Anterior cingulate cortex (tissue), 58 donors: ENCODE measurements at regions not wholly inside any gene's neighbourhood (a gene's known extent, or its start where the extent isn't known, plus 50 kb on each side); places are given as distances from the start of the nearest gene placed in this dataset.

Source experiments
- DNase-seq, 58 donors: peaks; one replicate each; lab custom pipeline; 2025; lab: John Stamatoyannopoulos, UW

DNA sequence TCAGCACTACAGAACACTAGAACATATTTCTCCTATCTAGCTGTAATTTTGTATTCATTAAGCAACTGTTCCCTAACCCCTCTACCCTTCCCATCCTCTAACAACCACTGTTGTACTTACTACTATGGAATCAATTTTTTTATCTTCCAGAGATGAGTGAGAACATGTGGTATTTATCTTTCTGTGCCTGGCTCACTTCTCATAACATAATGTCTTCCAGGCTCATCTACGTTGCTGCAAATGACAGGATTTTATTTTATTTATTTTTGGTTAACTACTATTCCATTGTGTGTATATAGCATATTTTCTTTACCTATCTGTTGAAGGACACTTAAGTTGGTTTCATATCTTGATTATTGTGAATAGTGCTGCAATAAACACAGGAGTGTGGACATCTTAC, 200.9 kb upstream of the CHRM2 start:
- DNase-seq, result no peak

DNA sequence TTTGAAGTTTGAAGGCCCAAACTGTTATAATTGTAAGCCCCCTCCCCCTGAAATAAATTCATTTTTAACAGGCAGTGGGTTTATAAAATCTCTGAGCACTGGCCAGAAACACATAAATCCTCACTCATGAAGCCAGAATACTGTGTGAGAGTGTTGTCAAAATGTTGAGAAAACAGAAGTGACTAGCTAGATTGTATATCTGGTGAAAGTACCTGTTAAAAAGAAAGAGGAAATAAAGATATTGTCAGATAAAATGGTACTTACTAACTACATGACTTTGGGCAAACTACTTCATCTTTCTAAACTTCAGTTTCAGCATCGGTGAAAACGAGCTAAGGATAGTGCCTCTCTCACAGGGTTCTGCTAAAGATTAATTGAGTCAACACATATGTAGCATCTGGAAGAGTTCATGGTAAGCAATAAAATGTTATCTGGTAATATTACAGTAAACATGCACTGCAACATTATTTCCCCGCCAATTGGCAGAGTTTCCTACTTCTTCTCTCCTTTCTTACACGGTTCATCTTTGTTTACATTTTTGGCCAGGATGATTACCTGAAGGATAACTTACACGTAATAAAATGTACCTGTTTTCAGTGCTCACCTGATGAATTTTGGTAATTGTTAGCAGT, 202.5 kb upstream of the CHRM2 start:
- DNase-seq, result no peak

DNA sequence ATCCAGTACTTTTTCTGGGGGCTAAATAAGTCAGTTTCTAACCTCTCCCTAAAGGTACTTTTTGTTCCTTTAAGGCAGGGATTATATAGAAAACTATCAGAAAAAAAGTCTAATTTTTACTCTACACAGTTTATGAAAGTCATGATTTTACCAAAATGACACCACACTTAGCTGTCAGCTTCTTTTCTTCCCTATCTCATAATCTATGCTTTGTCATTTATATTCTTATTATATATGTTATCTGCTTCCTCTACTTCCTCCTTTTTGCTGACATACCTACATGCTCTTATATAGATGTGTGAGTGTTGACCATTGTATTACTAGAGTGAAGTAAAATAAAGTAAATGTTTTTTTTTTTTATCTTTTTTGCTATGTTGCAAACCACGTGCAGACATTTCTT, 203.9 kb upstream of the CHRM2 start:
- no peak for DNase-seq

DNA sequence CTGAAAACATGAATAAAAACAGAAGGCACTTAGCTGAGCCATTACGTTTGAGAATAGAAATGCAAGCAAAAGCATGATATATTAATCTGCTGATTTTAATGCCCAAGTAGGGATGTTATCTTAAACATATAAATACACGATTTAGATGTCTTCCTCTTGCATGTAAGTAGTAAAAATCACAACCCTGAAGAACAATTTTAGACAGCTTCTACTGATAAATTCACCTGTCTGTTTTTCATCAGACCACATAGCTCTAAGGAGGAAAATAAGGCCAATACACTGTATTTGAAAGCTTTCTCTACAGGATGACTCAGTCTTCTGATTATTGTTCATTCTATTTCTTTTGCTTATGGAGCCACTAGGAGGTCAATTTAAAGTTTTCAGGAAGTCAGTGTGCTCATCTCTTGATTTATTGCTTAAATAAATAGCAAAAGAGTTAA, 210.9 kb upstream of the CHRM2 start:
- DNase-seq, result no peak

DNA sequence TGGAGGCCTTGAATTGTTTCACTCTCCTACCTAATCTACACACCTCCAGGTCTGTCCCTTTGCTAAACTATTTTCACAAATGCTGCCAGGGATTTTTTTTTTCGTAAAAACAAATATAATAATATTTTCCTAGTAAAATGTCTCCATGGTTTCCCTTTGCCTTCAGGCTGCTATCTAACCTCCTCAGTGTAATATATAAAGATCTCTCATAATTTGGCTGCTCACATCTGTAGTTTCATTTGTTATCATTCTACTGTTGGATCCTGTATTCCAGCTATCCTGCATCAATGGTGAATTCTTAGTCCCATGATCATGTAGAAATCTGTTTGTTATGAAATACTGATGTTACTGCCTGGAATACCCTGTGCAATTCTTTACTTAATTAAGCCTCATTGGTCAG, 211.9 kb upstream of the CHRM2 start:
- no peak for DNase-seq

DNA sequence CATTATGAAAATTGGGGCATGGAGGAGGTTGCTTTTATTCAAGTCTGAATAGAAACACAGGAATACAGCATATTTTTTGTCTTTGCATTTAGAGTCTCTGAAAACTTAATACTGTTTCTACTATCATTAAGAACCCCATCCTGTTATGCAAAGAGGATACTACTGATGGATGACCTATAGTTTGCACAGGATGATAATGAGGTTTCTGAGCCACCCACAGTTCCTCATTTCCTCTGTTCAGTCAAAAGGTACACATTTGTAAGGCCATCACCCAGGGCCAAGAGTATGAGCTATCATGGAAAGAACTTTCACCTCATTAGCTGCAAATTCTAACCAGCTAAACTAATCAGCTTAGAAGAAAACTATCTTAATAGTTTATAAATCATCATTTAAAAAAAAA, 213.0 kb upstream of the CHRM2 start:
- DNase-seq, result no peak

DNA sequence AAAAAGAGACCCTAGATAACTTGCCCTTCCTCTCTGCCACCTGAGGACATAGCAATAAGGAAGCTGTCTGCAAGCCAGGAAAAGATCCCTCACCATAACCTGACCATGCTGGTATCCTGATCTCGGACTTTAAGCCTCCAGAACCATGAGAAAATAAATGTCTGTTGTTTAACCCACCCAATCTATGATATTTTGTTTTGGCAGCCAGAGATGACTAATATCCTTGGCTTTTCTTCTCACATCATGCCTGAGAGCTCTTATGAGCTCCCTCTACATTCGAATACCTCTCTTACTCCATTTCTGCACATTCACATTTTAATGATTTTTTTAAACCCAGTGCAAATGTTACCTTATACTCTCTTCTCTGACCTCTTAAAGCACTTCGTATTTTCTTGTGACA, 214.0 kb upstream of the CHRM2 start:
- no peak for DNase-seq

DNA sequence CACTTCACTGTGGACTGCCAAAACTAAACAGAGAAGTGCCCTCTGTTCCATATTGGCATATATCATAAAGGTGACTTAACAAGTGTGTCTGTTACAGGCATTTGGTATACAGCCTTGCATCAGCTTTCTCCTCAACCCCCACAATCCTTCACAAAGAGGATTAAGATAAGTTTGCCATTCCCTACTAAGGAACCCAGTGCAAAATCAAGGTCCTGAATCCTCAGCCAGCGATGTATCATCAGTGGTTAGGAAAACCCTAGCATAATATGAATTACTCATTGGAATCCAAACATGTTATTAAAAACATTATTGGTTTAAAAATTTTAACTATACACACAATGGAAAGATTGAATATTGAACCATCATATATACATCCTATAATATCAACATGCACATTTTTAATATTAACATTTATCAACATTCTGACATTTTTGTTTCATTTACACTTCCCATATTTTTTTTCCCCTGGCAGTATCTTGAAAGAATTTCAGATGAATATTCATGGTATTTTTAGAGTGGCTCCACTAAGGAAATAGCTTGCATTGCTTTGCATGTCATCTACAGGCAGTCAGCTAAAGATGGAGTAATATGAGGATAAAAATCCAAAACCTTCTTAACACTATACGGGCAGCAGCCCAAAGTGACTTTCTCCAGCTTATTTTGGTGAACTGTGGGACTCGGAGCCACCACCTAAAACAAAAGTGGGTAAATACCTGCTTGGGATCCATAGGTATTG, 215.6 kb upstream of the CHRM2 start:
- no peak for DNase-seq

DNA sequence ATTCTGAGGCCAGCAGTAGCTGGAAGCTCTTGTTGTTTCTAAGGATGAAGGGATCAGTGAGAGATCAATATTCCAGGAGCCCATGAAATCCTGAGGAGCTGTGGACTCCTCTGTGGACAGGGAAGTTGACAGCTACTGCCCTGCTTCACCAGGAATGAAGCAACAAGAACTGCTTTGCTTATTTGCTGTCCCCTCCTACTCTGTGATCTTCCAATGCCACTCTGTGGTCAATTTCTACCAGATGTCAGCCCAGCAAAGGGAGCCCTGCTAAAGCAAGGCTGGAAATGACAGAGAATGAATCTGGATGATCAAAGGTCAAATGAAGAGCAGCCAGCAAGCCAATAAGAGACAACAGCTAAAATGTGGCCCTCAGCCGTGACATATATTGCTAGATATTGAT, 227.5 kb upstream of the CHRM2 start:
- peak in 1 of 58 donors; percentile 1 for DNase-seq

DNA sequence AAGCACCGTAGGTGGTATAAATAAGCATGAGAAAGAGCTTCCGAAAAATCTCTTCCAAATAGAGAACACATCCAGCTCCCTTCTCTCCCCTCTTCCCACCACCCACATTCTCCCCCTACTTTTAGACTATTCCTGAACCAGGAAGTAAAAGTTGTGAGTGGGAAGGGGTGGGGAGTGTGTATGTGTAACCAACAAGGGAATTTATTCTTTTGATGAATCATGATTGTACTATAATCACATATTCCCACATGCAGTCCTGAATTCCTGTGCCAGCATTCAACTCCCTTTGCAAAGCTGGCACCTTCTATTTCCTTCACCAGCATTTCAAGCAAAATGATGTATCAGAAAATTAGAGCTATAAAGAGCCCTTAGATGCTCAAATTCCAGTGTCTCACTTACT, 230.6 kb upstream of the CHRM2 start:
- DNase-seq, result peak in 4 of 58 donors; percentile 0 to 6 (median 3)

DNA sequence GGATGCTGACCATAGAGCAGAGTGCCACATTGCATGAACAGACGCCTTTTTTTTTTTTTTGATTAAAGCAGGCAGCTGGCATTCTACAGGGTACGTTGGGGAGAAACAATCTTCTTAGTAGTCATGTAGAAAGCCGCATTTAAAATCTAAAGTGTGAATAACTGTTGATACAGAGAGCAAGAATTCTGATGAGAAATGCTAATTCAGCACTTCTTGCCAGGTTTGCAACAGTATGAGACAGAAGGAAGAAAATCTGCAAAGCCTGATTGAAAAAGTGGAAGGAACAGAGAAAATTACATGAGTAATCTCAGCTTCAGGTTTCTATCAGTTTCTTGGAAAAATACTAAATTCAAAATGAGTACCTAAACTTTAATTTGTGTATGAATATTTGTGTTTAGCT, 232.7 kb upstream of the CHRM2 start:
- no peak for DNase-seq

DNA sequence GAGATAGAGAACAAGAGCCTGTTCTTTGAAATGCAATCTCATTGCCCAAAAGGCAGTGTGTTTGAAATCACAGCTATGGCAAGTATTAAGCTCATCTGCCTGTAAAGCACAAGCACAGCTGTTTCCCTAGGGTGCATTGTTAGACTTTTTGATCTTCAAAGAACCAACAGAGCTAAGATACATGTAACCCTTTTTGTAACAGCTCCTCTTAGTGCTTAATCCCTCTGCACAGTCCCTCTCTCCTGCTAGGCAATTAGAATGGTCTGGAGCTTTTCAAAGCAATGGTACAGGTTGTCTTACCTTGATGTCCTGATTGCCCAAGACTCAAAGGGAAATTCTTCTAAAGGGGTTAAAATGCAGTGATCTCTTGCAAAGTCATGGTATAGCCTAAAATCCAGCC, 249.6 kb upstream of the CHRM2 start:
- no peak for DNase-seq

DNA sequence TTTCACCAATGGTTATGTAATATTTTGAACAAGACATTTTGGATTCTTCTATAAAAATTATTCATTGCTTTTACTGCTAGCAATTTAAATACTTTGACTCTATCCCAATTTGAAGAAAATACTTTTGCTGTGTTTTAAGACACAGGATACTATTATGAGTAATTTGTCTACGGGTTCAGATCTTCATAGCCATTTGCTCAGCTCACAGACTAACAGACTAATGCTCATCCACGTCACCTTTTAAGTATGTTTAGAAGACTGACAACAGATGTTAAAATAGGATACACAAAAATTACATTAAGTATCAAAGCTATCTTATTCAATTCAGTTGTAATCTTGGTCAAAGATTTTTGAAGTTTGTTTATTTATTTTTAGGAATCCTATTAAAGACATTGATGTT, 251.3 kb upstream of the CHRM2 start:
- no peak for DNase-seq

DNA sequence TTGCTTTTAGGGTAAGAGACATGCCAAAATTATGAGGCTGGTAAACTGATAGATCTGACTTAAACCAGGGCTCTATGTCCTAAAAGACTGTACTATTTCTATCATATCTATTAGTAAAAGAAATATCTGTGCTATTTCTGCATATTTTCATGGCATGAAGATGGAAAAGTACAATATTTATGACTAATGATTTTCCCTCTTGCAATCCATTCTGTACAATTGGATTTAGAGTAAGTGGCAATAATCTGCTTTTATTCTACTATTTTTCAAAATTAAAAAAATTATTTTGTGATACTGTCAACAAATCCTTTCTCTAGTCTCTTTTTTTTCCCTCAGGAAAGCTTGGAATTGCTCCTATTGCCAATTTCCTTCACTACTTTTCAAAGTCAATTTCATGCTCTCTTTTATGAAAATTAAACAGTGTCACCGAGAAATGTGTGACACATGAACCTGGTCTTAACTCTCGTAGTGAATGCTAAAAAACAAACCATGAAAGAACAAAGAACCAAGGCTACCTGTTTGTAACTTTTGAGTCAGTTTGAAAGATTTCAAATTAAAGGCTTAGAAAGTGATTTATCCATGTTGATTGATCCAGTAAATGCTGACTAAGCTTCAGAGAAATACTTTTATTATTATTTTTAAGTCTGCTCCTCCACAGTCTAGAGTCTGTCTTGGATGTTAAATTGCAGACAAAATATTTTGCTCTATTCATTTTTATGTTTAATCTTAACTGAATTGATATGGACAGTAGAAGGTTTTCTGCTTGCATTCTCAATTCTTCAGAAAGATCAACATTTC, 262.7 kb upstream of the CHRM2 start:
- no peak for DNase-seq

DNA sequence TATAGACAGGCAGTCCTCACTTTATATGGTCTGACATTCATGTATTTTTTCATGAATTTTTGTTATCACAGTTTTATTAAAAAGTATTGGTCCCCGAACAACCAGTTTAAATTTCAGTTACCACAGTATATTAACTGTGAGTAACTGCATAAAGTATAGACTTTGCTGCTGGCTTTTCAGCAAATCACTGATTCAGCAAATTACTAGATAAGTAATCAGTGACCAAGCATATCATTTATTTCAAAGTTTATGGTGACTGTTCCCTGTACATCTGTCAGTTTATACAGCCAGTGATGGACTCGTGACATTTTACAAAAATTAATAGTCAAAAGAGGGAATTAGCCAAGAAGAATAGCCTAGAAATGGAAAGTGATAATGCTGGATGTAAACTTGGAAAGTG, 266.7 kb upstream of the CHRM2 start:
- DNase-seq, result no peak

DNA sequence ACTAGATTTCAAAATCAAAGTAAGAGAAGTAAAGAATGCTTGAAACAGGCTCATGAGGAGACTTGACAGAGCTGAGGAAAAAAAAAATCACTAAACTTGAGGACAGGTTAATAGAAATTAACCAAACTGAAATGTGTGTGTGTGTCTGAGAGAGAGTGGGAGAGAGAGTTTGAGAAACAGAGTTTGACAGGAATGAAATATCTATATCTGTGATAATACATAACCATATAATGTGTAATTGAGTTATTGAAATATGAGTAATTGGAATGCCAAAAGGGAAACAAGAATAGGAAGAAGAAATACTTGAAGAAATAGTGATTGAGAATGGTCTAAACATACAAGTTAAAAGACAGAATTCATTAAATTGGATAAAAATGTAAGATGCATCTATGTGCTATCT, 268.0 kb upstream of the CHRM2 start:
- no peak for DNase-seq

DNA sequence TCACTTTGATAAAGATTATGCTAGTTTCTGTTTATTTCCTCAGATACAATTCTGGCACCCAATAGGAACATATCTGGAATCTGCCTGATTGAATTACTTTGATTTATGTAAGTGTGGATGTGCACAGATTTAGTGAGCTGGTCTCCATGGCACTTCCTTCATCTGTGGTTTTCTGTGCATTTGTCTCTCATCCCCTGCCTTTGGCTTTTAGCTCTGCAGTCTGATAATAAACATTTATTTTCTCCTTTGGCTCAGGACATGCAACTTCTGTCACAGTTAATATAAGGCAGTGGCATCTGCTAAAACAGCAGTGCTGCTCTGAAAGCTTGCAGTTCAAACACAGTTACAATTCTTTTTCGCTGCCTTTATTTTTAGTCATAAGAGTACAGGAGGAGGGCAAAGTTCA, 273.7 kb upstream of the CHRM2 start:
- no peak for DNase-seq

DNA sequence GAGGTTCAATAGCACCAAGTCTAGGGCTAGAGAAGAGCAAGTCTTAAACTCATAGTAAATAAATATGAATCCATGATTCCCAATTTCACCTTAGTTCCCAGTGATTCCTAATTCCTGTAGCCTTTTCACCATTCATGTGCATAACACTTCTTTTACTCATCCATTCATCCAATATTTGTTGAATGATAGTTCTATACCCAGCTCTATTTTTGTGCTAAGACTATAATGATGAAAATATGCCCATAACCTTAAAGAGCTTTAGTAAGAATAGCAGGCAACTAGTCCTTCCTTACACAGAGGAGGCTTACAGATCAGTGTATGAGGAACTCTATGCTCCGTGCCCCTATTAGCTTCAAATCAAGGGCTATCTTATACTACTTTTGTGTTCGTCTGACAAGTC, 280.2 kb upstream of the CHRM2 start:
- no peak for DNase-seq

DNA sequence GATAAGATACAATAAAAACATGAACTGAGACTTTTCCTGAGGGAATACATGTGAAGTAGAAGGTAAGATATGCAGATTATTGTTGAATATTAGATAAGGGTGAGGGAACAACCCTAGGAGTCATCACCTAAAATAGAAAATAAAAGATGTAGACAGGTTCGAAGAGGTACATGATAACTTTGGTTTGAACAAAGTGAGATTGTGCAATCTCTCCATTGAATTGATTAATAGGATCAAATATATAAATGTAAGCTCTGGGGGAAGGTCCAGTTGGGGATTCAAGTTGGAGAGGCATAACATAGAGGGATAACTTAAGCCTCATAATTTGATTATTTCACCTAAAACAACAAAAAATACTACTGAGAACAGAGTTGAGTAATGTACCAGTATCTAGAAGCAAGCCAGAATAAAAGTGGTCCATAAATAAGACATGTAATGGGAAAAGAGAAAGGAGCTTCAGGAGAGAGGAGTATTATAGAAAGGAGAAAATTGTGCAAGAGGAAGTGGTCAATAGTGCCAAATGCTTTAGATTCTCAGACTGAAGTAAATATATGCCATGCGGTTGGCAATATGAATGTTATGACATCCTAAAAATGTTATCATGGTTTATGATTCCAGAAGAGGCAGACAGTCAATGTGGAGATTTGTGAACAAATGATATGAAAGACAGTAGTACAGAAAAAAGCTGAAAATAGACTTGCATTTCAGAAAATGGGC, 282.3 kb upstream of the CHRM2 start:
- DNase-seq, result no peak

DNA sequence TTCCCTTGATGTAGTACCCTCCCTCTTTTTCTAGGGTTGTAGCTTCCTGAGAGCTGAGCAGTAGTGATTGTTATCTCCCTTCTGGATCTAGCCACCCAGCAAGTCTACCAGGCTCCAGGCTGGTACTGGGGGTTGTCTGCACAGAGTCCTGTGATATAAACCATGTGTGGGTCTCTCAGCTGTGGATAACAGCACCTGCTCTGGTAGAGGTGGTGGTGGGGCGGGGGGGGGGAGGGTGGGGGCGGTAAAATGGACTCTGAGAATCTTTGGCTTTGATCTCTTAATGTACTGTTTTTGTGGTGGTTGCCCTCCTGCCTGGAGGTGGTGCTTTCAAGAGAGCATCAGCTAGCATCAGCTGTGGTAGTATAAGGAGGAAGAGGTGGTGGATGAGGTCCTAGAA, 302.0 kb upstream of the CHRM2 start:
- DNase-seq, result no peak

DNA sequence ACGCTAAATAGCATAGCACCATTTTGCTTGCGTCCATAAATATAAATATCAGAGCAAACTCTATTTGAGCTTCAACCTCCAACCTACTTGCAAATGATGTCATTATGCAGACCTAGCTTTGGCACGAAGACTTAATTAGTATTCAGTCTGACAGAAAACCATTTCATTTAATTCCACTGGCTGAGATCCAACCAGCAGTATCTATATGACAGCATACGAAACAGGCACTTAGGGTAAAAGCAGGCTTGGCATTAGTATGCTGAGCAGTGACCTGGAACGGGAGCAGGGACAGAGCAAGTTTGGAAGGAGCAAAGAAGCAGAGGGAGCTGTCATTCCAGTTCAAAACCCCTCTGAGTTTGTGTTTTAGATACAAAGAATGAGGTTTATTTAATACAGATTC, 312.5 kb upstream of the CHRM2 start:
- no peak for DNase-seq
